Right renal cortex interstitium (tissue), 3 donors: ENCODE measurements at regions not wholly inside any gene's neighbourhood (a gene's known extent, or its start where the extent isn't known, plus 50 kb on each side); places are given as distances from the start of the nearest gene placed in this dataset.
"Not testable (repeated sequence)": the region's sequence is repeated elsewhere in the genome, so short reads cannot be mapped to it uniquely, and the experiment has no call there.

Source experiments
- DNase-seq, 3 donors: peaks; one replicate each; pipeline ENCODE4 v3.0.0-alpha.2; 2013; ENCODE audit warnings: low read depth in 3 of 3, low spot score in 2 of 3

- no peak for DNase-seq
Observed at GRCh38 chr5:174645677-174646076, 78.7 kb upstream of the MSX2 start.

GRCh38 chr5:174648618-174649017, 75.8 kb upstream of the MSX2 start:
- DNase-seq, result not testable (repeated sequence)

GRCh38 chr5:174649391-174649790, 75.0 kb upstream of the MSX2 start:
- no peak for DNase-seq

- no peak for DNase-seq
Observed at GRCh38 chr5:174654442-174654841, 69.9 kb upstream of the MSX2 start.

- no peak for DNase-seq
Observed at GRCh38 chr5:174655351-174655750, 69.0 kb upstream of the MSX2 start.

GRCh38 chr5:174664180-174664850, 60.1 kb upstream of the MSX2 start:
- no peak for DNase-seq

GRCh38 chr5:174665347-174665746, 59.0 kb upstream of the MSX2 start:
- no peak for DNase-seq

- no peak for DNase-seq
Observed at GRCh38 chr5:174667526-174667925, 56.9 kb upstream of the MSX2 start.

- DNase-seq, result no peak
Observed at GRCh38 chr5:174668349-174668748, 56.0 kb upstream of the MSX2 start.
